ENCODE measurements at regions not wholly inside any gene's neighbourhood (a gene's known extent, or its start where the extent isn't known, plus 50 kb on each side); places are given as distances from the start of the nearest gene placed in this dataset.

DNA sequence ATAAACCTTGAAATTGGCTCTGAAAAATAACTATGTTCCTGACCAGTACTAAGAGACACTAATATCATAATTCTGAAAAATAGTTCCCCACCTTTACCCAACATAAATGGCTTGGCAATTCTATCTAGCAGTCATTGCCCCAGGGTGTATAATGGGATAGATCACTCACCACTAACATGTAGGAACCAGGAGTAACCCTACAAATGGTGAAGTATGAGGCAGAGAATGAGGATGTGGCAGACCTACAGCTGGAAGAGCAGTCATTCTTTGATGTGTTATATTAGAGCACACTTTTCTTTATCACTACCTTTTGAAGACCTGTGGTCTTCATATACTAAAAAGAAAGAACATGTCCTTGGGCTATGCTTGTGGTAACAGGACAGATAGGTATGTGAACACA is 136.5 kb upstream of the SYNDIG1 start:
- no peak for DNase-seq

DNA sequence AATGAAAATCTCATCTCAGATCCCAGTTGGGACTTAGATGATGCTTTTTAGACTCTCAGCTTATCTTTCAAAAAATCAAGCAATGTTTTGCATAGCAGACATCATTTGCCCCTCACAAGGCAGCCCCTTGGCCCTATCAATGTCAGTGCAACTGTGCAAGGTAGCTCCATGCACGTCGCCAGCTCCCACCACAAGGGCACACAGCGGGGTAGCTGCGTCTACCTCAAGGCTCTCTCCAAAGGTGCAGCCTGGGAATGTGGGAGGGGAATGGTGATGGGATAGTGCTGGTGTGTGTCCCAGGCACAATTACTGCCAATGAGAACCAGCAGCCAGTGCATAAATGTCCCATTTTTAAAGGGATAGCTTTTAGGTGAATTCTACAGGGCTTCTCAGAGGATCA is 137.5 kb upstream of the SYNDIG1 start:
- no peak for DNase-seq

- no peak for DNase-seq
These were observed 140.5 kb upstream of the SYNDIG1 start for GRCh38 chr20:24328901-24329300.

GRCh38 chr20:24321973-24322372 is 147.5 kb upstream of the SYNDIG1 start:
- no peak for DNase-seq

- DNase-seq: no peak
These were observed 150.7 kb upstream of the SYNDIG1 start for GRCh38 chr20:24318569-24319352.

DNA sequence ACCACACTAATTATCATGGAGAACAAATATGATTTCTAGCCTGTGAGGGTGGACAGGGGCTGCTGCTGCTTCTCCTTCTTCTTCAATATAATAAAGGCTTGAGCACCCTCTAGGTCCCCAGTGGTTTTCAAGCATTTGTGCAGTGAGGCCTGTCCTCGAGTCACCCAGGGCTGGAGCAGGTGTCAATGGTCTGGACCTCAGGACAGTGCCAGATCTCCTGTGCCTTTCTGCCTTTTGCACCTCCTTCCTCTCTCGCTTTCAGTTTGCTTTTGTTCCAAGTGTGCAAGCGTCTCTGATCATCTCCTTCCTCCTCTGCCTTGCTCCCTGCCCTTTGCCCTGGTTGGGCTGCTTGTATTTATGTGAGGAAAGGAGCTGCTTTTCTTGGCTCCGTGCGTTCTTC is 152.2 kb upstream of the SYNDIG1 start:
- no peak for DNase-seq

DNA sequence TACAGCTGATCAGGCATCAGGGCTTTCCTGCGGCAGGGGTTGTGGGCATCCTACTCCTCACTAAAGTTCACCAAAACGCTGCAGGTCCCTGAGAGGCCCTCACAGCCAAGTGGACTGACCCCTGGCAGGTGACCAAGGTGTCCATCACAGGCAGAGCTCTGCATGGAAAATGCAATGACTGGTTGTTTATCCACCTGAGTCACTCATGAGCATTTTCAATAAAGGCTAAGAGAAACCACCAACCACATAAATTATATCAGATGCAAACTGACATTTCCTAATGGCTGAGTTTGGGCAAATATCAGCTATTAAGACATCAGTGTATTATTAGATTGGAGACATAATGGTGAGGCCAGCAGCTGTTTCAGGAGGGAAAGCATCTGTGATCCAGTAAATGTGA is 152.7 kb upstream of the SYNDIG1 start:
- DNase-seq: no peak

DNA sequence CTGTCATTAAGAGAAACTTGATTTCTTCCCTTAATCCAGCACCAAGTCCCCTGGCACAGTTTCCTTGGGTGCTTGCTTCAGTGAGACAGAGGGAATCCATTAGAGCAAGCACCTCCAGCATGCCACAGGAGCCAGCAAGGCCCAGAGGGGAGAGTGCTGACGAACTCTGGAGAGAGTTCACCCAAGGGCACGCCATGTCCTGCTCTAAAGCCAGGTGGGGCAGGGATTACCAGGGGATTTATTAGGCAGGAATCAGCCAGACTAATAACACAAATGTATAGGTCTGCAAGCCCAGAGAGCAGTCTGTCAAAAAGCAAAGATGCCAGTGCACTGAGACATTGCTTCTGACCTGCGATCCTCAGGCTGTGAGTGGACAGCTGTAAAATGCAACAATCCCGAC is 155.4 kb upstream of the SYNDIG1 start:
- no peak for DNase-seq

DNA sequence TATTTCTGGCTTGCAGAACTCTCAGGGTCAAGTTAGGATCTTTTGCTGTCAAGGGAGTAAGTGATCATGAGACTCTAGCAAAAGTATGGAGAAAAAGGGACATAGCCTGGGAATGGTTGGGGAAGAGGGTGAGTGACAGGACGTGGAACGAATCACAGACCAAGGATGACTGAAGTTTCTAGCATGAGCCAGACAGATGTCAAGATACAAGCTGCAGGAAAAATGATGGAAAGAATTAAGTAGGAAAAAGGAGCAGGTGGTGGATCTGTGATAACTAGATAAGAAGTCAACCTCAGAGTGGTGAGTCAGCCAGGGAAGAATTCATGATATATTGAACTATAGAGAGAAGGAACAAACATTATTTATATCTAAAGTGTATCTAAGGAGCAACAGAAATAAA is 159.8 kb upstream of the SYNDIG1 start:
- DNase-seq: no peak

DNA sequence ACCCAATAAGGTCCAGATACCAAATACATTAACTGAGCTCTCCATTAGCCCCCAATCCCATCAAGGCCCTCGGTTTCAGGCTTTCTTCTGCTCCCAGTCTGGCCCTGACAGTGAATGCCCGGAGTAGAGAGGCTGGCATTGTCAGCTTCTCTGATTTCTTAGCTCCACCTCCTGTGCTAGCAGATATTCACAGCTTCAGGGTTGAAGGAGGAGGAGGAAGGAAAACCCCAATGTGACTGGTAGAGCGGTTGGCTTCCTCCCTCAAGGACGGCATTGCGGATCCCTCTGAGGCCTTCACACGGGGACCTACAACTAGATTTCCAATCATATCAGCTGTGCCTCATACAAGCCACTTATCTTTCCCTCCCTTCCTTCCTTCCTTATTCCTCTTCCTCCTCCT is 164.1 kb upstream of the SYNDIG1 start:
- DNase-seq: no peak

DNA sequence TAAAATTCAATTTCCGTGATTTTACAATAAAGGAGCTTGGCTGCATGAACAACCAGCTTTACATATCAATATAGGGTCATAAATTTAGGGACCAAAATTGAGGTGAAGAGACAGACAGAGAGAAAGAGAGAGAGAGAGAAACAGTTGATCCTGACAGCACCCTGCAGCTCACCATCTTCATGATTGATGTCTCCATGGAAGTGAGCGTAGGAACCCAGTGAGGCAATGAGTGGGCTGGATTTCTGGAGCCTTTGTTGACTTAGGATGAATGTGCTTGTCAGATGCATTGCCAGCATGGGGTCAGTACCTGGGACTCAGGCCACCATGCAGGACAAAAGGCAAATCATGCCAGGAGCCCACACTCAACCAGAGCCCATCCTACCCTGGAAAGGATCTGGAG is 165.1 kb upstream of the SYNDIG1 start:
- DNase-seq: no peak

DNA sequence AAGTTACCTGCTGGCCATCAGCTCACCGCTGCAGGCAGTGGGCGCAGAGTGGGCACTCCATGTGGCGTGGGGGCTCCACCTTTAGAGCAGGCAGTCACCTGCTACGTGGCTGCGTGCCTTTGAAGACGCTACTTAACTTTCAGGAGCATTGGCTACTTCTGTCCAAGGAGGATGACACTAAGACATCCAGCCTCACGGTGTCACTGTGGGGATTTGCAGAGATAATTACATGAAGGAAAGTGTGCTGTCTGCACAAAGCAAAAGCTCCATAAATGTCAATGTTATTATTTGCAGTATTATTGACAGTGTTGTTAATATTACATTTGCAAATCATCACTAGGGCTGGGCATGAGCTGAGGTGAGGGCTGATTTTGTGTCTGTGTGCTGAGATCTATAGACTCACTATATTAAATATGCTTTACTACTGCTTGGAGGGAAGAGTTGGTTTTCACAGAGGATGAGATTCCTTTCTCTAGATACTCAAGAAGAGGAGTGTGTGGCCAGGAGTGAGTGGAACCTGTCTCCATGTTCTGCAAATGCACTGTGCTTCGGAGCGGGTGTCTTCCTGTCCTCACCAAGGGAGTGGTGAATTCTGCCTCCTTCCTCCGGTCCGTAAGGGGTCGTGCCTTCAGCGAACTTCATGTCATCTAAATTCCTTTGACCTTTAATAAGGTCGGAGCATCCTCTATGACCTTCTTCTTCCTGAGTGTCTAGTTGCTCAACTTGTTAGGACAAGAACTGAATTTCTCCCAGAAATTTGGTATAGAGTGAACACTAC is 165.8 kb upstream of the SYNDIG1 start:
- no peak for DNase-seq

DNA sequence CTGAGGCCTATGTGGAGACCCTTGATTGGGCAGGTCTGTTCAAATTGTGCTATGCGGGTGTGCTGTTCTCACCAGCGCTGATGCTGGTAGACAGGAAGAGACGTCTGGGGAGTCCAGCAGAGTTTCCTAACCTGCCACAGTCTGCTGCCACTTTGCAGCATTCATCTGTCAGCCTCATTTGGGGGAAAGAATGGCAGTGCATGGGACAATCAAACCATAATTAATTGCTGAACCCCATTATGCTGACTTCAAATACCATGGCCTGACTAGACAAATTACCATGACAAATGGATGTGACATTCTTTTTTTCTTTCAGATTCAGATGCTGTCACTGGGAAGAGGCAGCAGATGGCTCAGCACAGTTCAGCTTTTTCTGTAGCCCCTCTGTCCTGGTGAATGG is 171.4 kb upstream of the SYNDIG1 start:
- DNase-seq: no peak

DNA sequence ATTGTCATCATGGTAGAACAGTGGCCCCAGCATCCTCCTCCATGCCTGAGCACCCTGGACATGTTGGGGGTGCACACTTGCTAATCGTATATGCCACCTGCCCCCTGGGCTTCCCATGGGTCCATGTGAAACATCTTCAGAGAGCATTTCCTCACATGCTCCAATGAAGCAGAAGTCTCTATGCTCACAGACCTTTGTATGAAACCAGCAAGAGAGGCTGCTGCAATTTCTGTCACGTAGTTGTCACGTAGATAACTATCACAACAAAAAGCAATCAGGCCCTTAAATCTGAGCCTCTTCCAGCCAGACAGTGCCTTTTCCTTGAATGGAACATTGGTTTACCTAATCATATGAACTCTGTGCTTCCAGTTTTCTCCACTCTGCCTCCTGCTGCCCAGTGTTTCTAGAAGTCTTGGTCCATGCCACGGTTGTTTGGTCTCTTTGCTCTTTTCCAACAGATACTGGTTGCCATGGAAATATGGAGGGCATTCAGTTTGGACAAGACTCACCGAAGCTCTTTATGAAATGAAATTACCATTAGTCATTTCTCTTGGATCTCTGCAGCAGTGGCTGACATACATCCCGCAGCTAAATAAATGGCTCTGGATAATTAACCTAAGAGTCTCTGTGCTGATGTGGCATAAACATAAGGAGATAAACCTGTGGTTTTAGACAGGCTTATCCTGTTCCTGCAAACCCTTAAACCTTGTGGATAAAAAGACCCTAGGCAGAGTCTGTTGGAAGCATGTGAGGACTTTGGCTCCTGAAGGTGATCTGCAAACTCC is 172.8 kb upstream of the SYNDIG1 start:
- DNase-seq: no peak

- DNase-seq: no peak
These were observed 178.4 kb upstream of the SYNDIG1 start for GRCh38 chr20:24291014-24291413.

- DNase-seq: peak; percentile 2 to 8
These were observed 179.5 kb upstream of the SYNDIG1 start for GRCh38 chr20:24289737-24290481.

- no peak for DNase-seq
These were observed 186.2 kb upstream of the SYNDIG1 start for GRCh38 chr20:24283186-24283585.

DNA sequence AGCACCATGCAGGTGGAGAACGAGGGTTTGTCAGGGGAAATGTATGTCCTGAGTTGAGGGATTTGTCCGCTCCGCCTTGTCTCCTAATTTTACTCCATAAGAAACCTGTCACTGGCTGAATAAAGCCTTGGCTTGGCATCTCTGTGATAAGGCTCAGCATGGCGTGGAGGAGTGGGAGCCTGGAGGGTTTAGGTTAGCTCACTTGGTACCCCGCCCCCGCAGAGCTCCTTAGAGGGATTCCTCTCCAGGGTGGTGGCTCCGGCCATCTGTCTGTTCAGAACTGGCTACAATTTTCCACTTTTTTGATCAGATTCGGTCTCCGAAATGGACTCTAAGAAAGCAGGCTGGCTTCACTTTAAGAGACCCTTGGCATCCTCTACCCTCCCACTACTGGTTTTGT is 192.2 kb upstream of the SYNDIG1 start:
- DNase-seq: no peak

- no peak for DNase-seq
These were observed 193.3 kb upstream of the SYNDIG1 start for GRCh38 chr20:24275946-24276705.

DNA sequence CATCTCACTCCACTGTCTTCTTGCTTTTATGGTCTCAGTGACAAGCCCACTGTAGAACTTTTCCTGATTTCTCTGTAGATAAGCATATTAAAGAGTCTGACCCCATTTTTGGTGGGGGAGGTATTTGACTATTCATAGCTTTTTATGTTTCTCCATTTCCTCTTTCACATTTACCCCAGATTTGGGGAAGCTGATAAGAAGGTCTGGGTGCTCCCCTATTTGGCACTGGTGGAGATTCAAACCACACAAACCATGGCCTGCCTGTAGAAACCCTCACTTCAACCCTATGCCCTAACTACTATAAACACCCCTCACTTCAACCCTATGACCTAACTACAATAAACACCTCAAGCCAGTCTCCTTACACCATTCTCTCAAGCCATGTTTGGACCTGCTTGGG is 196.2 kb upstream of the SYNDIG1 start:
- DNase-seq: no peak

GRCh38 chr20:24261351-24261750 is 208.1 kb upstream of the SYNDIG1 start:
- DNase-seq: no peak

GRCh38 chr20:24257171-24257570 is 212.3 kb upstream of the SYNDIG1 start:
- DNase-seq: no peak
